GF-D8 (cell line): ENCODE measurements at regions not wholly inside any gene's neighbourhood (a gene's known extent, or its start where the extent isn't known, plus 50 kb on each side); places are given as distances from the start of the nearest gene placed in this dataset.

Experiments
- DNase-seq: peaks from one replicate; lab custom pipeline; 2025; lab: John Stamatoyannopoulos, UW

- no peak for DNase-seq
Observed at GRCh38 chr6:15994814-15995459, 133.9 kb upstream of the MYLIP start.

DNA sequence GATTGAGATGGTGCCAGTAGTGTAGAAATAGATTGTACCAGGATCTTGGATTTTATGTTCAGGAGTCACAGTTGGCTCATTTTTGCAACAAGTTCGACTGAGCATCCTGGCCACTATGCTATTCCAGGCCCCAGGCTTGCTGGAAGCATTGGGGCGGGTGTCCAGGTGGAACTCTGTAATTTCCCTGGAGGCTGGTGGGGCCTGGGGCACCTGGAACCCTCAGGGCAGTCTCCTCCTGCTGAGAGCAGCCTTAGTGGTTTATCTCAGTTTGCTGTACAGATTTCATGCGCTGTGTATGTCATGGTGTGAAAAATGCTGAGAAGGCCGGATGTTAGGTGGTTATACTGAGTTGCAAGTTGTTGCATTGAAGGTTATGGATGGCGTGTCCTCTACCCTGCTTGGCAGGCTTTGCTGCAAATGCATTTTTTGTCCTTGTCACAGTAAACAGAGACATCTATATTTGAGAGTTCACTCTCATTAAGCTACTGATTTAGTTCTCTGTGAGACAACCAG, 135.1 kb upstream of the MYLIP start:
- DNase-seq, result no peak

- DNase-seq, result no peak
Observed at GRCh38 chr6:15990179-15990578, 138.7 kb upstream of the MYLIP start.

- no peak for DNase-seq
Observed at GRCh38 chr6:15989397-15989796, 139.5 kb upstream of the MYLIP start.

GRCh38 chr6:15987569-15987968, 141.3 kb upstream of the MYLIP start:
- no peak for DNase-seq

DNA sequence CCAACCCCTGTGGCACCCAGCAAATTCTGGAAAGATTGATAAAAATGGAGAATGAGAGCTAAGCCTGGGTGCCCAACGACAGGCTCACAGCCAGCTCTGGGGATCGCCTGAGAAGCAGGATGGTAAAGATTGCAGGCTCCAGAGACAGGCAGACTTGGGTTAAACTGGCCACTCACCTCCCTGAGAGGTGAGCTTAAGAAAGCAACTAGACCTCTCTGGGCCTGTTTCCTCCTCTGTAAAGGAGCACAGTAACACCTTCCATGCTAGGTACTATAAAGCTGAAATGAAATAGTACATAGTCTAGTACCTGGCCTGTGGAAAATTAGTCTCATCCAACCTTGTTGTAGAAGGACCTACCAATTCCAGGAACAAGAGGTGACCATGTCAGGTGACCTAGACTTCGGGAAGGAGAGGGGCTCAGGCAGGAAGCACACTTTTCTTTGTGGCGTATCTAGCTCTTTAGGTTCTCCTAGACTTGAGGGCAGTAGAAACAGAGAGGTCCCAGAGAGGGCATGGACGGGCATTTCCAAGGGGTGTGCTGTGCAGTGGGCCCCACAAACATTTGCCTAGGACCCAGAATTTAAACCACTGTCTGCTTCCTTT, 142.8 kb upstream of the MYLIP start:
- no peak for DNase-seq

- no peak for DNase-seq
Observed at GRCh38 chr6:15985379-15985959, 143.4 kb upstream of the MYLIP start.

DNA sequence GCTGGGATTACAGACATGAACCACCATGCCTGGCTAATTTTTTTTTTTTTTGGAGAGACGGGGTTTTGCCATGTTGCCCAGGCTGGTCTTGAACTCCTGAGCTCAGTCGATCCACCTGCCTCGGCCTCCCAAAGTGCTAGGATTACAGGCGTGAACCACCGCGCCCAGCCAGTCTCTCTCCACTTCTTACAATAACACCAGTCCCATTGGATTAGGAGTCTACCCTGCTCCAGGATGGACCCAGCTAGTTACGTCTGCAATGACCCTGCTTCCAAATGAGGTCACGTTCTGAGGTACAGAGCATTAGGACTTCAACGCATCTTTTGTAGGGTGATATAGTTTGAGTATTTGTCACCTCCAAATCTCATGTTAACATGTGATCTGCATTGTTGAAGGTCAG, 146.9 kb upstream of the MYLIP start:
- no peak for DNase-seq

DNA sequence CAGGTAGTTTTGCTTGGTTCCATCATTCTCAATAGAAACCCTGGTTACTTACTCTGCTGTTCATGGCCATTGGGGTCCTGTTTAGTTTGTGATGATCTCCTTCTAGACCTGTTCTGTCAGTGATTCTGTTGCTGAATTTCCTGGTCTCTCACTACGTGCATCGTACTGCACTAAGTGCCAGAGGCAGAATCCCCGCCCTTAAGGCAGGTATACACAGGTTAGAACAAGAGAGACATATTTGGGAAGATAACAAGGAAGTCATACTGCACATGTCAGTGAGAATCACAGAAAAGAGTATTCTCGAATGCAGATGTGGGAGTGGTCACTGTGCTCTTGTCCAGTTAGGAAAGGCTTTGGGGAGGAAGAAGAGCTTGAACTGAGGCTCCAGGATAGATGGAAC, 148.1 kb upstream of the MYLIP start:
- DNase-seq, result no peak

DNA sequence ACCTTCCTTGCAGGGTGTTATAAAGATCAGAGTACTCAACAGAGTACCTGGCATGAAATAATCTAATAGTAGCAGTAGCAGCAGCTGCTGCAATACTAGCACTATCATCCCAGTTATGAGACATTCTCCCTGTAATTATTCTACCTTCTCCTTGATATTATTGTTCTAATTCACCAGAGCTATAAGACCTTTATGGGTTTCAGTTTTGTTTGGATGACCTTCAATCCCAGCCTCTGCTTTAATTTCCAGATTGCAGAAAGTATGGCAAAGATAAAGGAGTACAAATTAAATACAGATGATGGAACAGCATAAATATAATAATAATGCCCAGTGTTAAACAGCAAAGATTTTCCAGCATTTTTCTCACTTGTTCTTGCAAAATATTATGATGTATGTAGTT, 150.5 kb upstream of the MYLIP start:
- DNase-seq, result no peak

GRCh38 chr6:15977050-15977449, 151.8 kb upstream of the MYLIP start:
- no peak for DNase-seq

DNA sequence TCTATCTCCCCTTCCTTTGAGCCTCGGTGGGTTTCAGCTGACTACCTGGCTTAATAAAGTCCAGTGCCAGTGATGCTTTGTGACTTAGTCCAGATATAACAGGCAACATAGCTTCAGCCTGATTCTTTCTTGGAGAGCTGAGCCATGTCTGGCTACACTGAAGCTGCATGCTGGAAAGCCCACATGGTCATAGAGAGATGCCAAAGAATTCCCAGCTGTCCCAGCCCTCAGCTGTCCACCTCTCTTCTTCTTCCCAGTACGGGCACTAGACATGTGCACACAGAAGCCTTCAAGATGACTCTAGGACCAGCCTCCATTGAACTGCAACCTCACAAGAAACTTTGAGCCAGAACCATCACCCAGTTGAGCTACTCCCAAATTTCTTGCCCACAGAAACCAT, 154.1 kb upstream of the MYLIP start:
- no peak for DNase-seq

DNA sequence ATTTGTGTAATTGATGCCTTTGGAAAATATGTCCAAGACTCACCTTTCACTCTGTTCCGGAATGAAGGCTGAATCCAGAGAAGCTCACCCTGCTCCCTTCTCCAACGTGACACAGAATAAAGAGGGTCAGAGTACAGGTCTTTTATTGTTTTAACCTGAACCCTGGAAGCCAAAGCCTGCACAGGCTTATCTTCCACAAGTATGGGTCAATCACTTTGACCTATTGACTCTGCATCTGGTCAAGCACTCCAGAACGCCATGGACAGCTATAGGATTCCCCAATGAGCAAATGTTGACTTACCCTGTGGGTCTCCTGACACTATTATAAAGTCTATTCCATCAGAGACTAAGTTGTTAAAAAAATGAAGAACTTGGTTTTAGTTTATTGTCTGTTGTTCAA, 158.4 kb upstream of the MYLIP start:
- DNase-seq, result no peak

GRCh38 chr6:15969236-15969778, 159.6 kb upstream of the MYLIP start:
- no peak for DNase-seq

GRCh38 chr6:15968519-15968918, 160.4 kb upstream of the MYLIP start:
- DNase-seq, result no peak

GRCh38 chr6:15966000-15966520, 162.8 kb upstream of the MYLIP start:
- DNase-seq, result no peak

- DNase-seq, result no peak
Observed at GRCh38 chr6:15962449-15962764, 166.5 kb upstream of the MYLIP start.

GRCh38 chr6:15961635-15962448, 167.0 kb upstream of the MYLIP start:
- DNase-seq, result no peak

DNA sequence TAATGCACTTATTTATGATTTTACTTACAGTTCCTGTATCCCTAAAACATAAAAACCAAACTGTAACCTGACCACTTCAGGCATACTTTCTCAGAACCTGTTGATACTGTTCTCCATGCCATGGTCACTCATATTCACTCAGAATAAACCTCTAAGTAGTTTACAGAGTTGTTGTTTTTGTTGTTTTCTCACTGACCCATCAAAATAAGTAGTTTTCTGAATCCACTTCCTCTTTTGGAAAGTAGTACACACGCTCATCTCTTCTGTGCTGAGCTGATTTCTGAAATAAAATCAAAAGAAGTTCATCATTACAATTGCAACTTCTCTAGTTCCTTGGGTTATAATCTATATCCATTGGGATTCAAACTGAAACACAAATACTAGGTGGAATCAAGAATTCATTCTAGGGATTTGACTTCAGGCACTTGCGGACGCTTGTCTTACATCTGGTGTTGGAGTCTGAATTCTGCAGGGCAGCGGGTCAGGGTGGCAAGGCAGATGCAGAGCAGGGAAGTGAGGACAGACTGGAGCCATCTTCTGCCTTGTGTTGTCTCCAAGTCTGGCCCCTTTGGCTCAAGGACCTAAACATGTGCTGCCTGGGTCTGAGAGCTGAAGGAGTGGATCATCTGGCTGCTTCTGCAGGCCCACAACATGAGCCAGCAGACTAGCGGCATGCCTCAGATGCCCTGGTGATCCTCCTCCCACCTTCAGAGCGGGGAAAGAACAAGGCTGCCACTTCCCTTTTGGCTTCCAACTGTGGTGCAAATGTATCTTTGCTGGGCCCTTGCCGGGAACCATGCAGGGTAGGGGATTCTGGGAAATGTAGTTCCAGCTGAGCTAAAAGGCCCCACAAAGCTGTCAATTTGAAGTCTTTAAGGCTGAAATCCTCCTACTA, 167.9 kb upstream of the MYLIP start:
- DNase-seq, result no peak

DNA sequence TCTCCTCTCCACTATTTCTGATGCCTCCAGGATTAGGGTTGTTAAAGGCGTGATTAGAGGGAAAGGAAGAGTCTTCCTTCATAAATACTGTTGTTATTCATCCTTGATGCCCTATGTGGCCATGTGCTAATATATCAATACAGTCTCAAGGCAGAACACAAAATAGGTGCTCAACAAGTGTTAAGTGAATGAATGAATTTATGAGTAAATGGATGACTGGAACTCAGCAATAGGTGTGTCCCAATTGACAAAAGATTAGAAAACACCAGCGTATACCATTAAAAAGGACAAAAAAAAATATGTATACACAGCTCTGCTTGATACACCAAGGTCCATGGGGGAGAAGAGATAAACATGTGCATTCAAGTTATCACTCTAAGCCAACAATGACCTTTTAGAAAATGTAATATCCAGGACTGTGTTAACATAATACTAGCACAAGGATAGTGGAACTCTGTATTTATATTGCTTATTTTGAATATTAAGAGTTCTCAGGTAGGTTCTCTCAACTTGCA, 171.2 kb upstream of the MYLIP start:
- no peak for DNase-seq
